Endothelial cell of umbilical vein (primary cell): ENCODE measurements at regions not wholly inside any gene's neighbourhood (a gene's known extent, or its start where the extent isn't known, plus 50 kb on each side); places are given as distances from the start of the nearest gene placed in this dataset.

Experiments used
- EZH2 ChIP-seq: IDR thresholded peaks from 2 replicates; pipeline ENCODE4 v1.6.1; 2012; ENCODE audit warnings: borderline replicate concordance, low read depth, mild to moderate bottlenecking, moderate library complexity, low read length, inconsistent platforms; ENCODE audit not compliant: severe bottlenecking
- FOS ChIP-seq: IDR thresholded peaks from 2 replicates; pipeline ENCODE4 v1.6.1; 2011; ENCODE audit warnings: mild to moderate bottlenecking, low read length, moderate library complexity, borderline replicate concordance; ENCODE audit not compliant: insufficient read depth
- JUN ChIP-seq: IDR thresholded peaks from 2 replicates; pipeline ENCODE4 v1.6.1; 2011; ENCODE audit warnings: borderline replicate concordance, low read depth; ENCODE audit not compliant: insufficient read length, insufficient read depth
- POLR2A ChIP-seq: IDR thresholded peaks from 2 replicates; pipeline ENCODE4 v1.6.1; 2012; ENCODE audit warnings: low read depth, mild to moderate bottlenecking, control low read depth, low read length
- POLR2AphosphoS5 ChIP-seq: IDR thresholded peaks from 2 replicates; pipeline ENCODE4 v1.6.1; 2012; ENCODE audit warnings: low read depth, mild to moderate bottlenecking, control low read depth, low read length, moderate library complexity; ENCODE audit not compliant: insufficient read depth
- TF ChIP-seq, protein P1 (sequence below), 2 donors: IDR thresholded peaks; 1 replicate in 1 of 2; 2 replicates in 1 of 2; pipeline ENCODE4 v1.5.1; 2011; ENCODE audit warnings: low read length in 2 of 2, mild to moderate bottlenecking in 2 of 2, moderate library complexity in 2 of 2, control low read depth in 1 of 2, inconsistent platforms in 1 of 2, low read depth in 1 of 2; ENCODE audit not compliant: insufficient read depth in 1 of 2; ENCODE audit errors: extremely low read depth in 1 of 2

GRCh38 chr15:36230776-36231175, 348.6 kb upstream of the CDIN1 start:
- TF ChIP-seq, protein P1, sequence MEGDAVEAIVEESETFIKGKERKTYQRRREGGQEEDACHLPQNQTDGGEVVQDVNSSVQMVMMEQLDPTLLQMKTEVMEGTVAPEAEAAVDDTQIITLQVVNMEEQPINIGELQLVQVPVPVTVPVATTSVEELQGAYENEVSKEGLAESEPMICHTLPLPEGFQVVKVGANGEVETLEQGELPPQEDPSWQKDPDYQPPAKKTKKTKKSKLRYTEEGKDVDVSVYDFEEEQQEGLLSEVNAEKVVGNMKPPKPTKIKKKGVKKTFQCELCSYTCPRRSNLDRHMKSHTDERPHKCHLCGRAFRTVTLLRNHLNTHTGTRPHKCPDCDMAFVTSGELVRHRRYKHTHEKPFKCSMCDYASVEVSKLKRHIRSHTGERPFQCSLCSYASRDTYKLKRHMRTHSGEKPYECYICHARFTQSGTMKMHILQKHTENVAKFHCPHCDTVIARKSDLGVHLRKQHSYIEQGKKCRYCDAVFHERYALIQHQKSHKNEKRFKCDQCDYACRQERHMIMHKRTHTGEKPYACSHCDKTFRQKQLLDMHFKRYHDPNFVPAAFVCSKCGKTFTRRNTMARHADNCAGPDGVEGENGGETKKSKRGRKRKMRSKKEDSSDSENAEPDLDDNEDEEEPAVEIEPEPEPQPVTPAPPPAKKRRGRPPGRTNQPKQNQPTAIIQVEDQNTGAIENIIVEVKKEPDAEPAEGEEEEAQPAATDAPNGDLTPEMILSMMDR (IDR thresholded peaks at IDR 0.05; ENCODE audit: extremely low read depth in 1 of 2, insufficient read depth in 1 of 2, low read depth in 1 of 2, low read length in 2 of 2): no peak
- TF ChIP-seq POLR2A (no peak), POLR2AphosphoS5 (no peak), JUN (no peak), EZH2 (no peak), FOS (no peak)
